Inflammatory macrophage treated with lipopolysaccharide for 1 hour (primary cell): ENCODE measurements at regions not wholly inside any gene's neighbourhood (a gene's known extent, or its start where the extent isn't known, plus 50 kb on each side); places are given as distances from the start of the nearest gene placed in this dataset.

Experiments used
- DNase-seq, 2 donors: peaks; one replicate each; pipeline ENCODE4 v3.0.0-alpha.2; 2020 to 2022

GRCh38 chr16:85173981-85174751 is 61.9 kb upstream of the CIBAR2 start:
- DNase-seq: no peak

DNA sequence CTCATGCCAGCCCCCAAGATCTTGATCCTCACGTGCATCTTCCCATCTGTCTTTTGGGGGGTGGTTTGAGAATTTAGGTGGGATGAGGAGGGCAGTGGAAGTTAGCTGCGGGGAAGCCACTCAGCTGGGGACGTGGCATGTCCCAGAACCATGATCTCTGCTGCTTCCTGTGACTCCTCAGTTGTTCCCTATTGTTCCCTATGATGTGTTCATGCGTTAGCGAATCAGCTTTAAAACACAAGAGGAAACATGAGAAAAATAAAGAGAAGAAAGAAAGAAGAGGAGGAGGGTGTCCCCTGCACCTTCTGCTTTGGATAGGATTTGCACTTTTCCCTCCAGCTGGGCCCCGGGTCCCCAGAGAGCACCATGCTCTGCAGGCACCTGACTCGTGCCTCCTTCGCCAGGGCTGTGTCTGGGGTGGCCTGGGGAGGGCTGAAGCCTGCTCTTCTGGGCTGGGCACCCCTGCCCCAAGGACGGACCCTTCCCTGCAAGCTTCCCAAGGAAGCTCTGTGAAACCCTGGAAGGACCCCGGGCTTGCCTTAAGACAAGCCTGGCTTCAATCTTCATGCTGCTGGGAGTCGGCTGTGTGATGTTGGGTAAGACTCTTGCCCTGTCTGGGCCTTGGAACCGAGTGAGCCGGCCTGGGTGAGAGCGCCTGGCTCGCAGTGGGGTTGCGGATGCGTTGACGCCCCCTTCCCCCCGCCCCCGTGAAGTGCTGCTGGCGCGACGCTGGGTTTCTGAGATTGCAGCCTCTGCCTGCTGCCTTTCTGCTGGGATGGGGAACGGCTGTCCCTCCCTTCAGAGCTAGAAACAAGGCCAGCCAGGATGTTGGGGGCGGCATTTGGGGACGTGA is 62.8 kb upstream of the CIBAR2 start:
- DNase-seq: no peak

GRCh38 chr16:85175724-85176233 is 63.5 kb upstream of the CIBAR2 start:
- no peak for DNase-seq

DNA sequence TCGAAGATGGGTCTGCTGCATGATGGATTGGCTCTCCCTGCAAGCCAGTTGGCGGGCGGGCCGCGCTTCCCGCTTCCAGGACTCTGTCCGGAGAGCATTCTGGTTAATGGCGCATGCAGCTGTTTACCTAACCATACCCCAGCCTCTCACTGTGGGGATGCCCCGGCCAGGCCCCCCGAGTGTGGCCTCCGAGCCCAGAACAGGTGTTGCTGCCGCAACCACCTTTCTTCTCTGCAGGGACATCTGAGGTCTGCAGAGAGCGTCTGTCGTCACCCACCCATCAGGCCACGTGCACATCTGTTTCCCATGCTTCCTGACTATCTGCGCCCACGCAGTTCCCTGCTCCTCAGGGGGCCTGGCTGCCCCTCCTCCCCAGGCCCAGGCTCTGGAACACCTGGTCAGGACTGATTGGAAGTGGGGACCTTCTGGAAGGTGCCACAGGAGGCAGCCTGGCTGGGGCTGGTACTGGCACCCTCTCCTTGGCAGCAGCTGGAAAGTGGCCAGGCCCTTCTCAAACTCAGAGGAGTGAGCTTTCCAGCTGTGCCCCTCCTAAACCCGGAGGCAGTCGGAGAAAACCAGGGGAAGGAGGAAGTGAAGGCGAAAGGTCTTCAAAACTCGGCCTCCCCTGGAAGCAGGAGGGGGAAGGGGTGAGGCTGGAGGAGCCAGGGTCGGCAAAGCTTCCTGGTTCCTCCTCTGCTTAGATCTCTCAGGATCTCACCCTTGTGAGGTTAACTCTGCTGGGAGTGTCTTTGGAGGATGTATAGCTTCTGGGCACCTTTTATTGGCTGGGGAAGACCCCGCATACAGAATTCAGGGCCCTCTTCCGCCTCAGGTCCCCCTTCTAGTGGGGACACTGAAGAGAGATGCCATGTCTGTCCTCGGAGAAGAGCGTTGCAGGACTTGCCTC is 64.5 kb upstream of the CIBAR2 start:
- DNase-seq: no peak

DNA sequence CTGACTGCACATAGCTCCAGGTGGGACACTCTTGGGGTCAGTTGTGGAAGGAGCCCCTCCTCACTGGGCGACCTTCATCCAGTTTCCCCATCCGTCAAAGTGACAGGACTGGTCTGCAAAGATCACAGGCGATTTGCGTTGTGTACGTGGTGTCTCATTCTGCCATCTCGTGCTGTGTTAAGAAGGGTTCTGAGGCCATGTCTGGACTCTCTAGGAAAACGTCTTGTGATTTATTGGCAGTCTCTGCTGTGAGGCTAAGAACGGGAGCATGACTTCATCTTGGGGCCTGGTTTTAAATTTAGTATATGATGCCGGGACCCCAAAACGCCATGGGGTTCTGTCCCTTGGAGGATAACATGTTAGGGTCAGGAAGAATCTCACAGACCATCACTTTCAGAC is 65.2 kb upstream of the CIBAR2 start:
- no peak for DNase-seq

GRCh38 chr16:85178006-85178591 is 65.8 kb upstream of the CIBAR2 start:
- DNase-seq: no peak

DNA sequence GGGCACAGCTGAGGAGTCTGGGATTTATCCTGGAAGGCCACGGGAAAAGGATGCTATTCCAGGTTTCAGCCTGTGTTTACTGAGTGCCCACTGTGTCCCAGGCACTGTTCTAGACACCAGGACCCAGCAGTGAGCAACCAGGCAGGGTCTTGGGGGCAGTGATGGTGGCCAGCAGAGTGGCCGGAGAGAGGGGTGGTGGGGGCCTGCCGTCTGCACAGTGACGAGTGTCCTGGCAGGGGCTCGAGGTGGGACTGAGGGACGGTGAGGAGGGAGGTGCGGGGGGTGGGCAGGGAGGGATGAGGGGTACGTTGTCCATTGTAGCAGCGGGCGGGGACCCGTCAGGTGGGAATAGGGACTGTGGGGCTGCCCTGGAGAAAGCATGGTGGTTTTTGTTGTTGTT is 66.3 kb upstream of the CIBAR2 start:
- DNase-seq: no peak

- DNase-seq: no peak
Observed at GRCh38 chr16:85179344-85180046, 67.2 kb upstream of the CIBAR2 start.

DNA sequence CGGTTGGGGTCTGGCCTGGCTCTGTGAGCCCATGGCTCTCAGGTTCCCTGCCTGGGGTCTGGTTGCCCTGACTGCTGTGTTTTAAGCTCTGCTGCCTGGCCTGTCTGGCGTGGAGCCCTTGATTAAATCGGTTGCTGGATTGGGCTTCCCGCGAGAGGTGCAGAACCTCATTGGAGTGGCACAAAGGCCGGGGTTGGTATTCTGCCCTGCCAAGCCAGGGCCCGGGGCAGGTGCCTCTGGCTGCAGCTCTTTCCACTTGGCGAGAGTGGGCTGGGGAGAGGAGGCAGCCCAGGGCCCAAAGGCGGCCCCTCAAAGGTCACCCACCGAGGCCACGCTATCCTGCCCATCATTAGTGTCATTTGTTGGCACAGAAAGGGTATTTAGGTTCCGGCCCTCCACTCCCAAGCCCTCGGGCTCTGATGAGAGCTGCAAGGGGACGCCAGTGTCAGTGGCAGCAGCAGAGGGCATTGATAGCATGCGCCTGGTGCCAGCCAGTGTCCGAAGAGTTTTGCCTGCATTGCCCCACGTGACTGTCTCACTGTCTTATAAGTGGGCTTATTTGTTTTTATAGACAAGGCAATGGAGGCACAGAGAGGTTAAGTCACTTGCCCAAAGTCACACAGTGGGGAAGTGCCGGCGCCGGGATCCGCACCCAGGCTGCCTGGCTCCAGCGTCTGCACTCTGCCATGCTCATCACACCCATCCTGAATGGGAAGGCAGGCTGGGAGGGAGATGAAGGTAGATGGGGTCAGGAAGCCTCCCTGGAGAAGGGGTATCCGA is 68.0 kb upstream of the CIBAR2 start:
- no peak for DNase-seq

GRCh38 chr16:85180827-85181738 is 68.8 kb upstream of the CIBAR2 start:
- DNase-seq: no peak

GRCh38 chr16:85181739-85182129 is 69.5 kb upstream of the CIBAR2 start:
- no peak for DNase-seq

GRCh38 chr16:85182286-85182685 is 70.0 kb upstream of the CIBAR2 start:
- DNase-seq: no peak

- no peak for DNase-seq
Observed at GRCh38 chr16:85182774-85183173, 70.5 kb upstream of the CIBAR2 start.

DNA sequence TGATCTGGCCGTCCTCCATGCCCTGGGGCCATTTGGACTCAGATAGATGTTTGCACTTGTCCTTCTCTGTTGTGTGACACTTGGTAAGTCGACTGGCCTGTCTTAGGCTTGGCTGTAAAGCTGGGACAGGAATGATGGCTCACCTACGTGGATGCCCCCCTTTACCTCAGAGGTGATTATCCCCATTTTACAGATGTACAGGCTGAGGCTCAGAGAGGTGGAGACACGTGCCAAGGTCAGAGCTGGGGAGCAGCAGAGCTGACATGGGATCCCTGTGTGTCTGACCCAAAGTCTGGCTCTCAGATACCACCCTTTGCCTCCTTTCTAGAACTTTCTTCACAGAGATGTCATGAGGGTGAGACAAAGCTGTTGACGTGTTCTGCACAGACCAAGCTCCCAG is 71.3 kb upstream of the CIBAR2 start:
- no peak for DNase-seq

- DNase-seq: no peak
Observed at GRCh38 chr16:85184404-85184803, 72.1 kb upstream of the CIBAR2 start.

DNA sequence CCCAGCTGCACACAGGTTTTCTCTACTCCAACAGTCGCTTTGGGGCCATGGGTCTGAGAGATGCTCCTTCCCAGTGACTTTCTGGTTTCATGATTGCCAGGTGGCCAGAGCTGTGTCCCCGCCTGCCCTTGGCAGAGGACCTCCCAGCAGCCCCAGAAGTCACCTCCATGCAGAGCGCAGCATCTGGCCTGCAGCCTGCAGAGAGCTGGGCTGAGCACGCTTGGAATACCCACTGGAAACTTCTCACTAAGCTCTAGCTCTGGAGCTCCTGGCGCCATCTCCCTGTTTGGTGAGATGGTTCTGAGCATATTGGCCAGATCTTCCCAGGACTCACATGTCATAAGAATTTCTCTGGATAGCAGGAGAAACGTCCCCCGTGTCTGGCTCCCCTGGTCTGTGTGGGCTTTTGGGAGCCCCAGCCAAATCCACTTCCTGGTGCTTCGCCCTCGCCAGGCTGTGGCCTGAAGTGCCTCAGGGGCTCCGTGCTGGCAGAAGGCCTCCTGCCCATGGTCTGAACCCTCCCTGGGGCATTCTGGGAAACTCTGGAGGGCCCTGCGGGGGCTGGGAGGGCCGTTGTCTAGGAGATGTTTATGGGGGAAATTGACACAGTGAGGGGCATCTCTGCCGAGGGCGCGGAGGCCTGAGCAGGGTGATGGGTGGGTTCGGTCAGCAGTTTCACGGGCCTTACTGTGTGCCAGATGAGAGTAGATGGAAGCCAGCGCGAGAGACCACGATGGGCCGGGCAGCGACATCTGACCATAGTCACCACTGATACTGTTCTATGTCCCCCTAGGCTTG is 73.2 kb upstream of the CIBAR2 start:
- no peak for DNase-seq

- no peak for DNase-seq
Observed at GRCh38 chr16:85187002-85187401, 74.7 kb upstream of the CIBAR2 start.

- no peak for DNase-seq
Observed at GRCh38 chr16:85187447-85187846, 75.2 kb upstream of the CIBAR2 start.

DNA sequence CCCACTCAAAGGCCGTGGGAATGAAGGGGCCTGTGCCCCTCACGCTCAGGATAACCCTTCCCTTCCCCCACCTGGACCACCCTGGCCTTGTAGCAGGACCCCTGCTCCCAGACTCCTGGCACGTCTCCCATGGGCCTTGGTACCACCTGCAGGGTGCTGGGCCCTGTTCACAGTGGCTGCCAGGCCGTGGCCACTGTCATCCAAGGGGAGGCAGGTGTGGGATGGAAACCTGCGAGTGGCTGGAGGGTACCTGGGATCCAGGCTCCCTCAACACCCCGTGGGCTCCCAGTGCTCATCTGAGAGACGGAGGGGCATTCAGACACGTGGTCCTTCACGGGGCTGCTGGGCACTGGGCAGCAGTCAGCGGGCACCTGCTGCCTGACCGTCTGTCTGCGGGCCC is 75.6 kb upstream of the CIBAR2 start:
- DNase-seq: no peak
